Hepatic stellate cell (primary cell): ENCODE measurements at regions not wholly inside any gene's neighbourhood (a gene's known extent, or its start where the extent isn't known, plus 50 kb on each side); places are given as distances from the start of the nearest gene placed in this dataset.

Experiments used
- DNase-seq: peaks from one replicate; pipeline ENCODE4 v3.0.0; 2011; ENCODE audit warnings: low spot score

- DNase-seq: no peak
Observed at GRCh38 chr1:30048905-30049304, 674.5 kb downstream of the MATN1 start.

GRCh38 chr1:30047576-30047975, 675.8 kb downstream of the MATN1 start:
- no peak for DNase-seq

GRCh38 chr1:30046751-30047150, 676.6 kb downstream of the MATN1 start:
- DNase-seq: no peak

GRCh38 chr1:30045304-30046090, 677.9 kb downstream of the MATN1 start:
- DNase-seq: no peak

- DNase-seq: no peak
Observed at GRCh38 chr1:30044656-30045144, 678.7 kb downstream of the MATN1 start.

GRCh38 chr1:30043731-30044408, 679.5 kb downstream of the MATN1 start:
- no peak for DNase-seq

GRCh38 chr1:30043256-30043655, 680.1 kb downstream of the MATN1 start:
- DNase-seq: no peak

- no peak for DNase-seq
Observed at GRCh38 chr1:30042438-30043147, 680.8 kb downstream of the MATN1 start.

GRCh38 chr1:30041741-30042437, 681.5 kb downstream of the MATN1 start:
- DNase-seq: no peak

GRCh38 chr1:30040081-30041019, 683.0 kb downstream of the MATN1 start:
- DNase-seq: no peak

- DNase-seq: no peak
Observed at GRCh38 chr1:30039354-30040080, 683.9 kb downstream of the MATN1 start.

GRCh38 chr1:30038134-30039025, 685.0 kb downstream of the MATN1 start:
- no peak for DNase-seq

GRCh38 chr1:30037251-30038118, 685.9 kb downstream of the MATN1 start:
- no peak for DNase-seq

- no peak for DNase-seq
Observed at GRCh38 chr1:30036666-30037065, 686.7 kb downstream of the MATN1 start.

GRCh38 chr1:30036229-30036547, 687.2 kb downstream of the MATN1 start:
- no peak for DNase-seq

GRCh38 chr1:30035522-30036228, 687.7 kb downstream of the MATN1 start:
- no peak for DNase-seq

- peak; percentile 32 for DNase-seq
Observed at GRCh38 chr1:30034627-30035521, 688.5 kb downstream of the MATN1 start.
